ENCODE measurements at regions not wholly inside any gene's neighbourhood (a gene's known extent, or its start where the extent isn't known, plus 50 kb on each side); places are given as distances from the start of the nearest gene placed in this dataset.
A peak's percentile ranks its signal among the peaks of the same experiment; 100 is the strongest.

- DNase-seq (ENCODE audit: low read depth), result no peak
Measured at GRCh38 chr15:62706317-62706716, 336.2 kb upstream of the TPM1 start.

- DNase-seq (ENCODE audit: low read depth), result no peak
Measured at GRCh38 chr15:62708470-62708869, 334.1 kb upstream of the TPM1 start.

GRCh38 chr15:62709261-62709660 is 333.3 kb upstream of the TPM1 start:
- DNase-seq (ENCODE audit: low read depth), result no peak

DNA sequence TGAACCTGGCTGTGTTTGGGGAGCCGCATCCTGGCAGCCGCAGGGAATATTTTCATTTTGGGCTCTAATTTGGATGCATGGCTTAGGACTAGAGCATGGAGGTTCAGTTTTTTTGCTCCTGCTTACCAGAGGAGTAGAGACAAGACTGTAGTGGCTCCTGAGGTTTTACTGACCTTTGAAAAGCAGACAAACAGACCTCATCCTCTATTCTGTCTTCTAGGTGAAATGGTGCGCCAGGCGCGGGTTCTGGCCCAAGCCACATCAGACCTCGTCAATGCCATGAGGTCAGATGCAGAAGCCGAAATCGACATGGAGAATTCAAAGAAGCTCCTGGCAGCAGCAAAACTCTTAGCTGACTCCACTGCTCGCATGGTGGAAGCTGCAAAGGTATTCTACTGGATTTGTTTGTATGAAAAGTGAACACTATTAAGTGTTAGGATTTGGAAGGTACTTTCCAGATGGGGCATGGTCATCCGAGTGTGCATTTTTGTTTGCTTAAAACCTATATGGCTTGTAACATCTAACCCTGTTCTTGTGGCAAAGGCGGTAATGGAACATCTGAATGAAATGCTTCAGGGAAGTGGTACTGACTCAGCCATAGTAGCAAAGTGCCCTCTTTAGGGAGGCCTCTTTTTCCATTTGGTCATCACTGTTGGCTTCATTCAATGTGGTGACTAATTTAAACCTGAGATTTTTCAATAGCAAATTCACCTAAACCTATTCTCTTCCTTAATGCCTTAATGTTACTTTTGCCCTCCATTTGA is 330.7 kb upstream of the TPM1 start:
- DNase-seq (ENCODE audit: low read depth), result peak; percentile 3

DNA sequence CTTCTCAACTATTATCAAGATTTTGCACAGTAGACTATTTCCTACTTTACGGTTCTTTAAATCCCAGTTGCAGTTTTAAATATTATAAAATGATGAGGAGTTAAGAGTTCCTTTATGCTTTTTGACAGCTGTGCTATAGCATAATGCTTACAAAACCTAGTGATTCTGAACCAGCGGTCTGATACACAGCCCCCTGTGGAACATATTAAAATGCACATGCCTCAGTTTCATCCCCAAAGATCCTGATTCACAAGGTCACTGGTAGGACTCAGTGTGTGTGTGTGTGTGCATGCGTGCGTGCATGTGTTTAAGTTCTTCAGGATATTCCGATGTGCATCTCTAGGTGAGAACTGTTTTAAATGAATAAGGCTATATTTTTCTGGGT is 330.1 kb upstream of the TPM1 start:
- no peak for DNase-seq (ENCODE audit: low read depth)

DNA sequence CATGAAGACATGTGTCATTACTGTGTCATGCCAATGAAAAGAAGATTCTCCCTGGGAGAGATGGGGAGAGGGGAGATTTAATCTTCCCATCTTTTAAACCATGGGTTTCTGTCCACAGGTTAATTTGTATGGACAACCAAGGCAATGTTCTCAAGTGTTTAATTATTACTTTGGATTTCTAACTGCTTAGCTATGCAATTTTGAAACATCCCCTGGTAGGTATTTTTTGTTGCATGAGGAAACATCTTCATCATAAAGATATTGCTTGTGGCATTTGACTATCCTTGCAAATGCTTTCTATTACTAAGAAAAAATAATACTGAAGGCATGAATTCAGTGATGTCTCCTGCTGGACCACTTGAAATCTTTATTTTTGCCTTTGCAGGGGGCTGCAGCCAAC is 326.6 kb upstream of the TPM1 start:
- DNase-seq (ENCODE audit: low read depth), result no peak

DNA sequence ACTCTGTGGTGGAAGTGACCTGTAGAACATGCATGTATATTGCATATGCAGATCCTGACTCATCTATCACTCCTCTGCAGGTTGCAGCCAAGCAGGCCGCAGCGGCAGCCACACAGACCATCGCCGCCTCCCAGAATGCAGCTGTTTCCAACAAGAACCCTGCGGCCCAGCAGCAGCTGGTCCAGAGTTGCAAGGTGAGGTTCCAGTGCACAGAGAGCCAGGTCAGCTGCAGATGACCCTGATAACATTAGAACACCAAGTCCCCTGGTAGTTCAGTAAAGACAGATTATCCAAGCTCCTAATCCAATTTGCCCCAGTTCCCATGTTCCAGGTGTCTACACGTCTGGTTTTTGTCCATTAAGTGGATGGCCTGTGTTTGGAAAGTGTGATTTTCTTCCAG is 325.1 kb upstream of the TPM1 start:
- DNase-seq (ENCODE audit: low read depth), result no peak

- no peak for DNase-seq (ENCODE audit: low read depth)
Measured at GRCh38 chr15:62719316-62719715, 323.2 kb upstream of the TPM1 start.

DNA sequence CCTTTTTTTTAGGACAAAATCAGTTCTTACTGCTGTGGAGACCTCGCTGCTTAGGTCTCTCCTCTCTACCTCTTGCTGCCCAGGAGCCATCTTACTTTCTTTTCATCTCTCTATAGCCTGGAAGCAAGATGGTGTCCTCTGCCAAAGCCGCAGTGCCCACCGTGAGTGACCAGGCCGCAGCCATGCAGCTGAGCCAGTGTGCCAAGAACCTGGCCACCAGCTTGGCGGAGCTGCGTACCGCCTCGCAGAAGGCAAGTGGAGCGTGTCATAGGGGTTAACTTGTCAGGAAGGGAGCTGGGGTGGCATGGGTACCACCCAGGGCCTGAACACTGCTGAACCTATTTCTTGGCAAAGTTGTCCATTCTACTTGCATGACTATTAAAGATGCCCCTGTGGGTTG is 320.3 kb upstream of the TPM1 start:
- DNase-seq (ENCODE audit: low read depth), result no peak

DNA sequence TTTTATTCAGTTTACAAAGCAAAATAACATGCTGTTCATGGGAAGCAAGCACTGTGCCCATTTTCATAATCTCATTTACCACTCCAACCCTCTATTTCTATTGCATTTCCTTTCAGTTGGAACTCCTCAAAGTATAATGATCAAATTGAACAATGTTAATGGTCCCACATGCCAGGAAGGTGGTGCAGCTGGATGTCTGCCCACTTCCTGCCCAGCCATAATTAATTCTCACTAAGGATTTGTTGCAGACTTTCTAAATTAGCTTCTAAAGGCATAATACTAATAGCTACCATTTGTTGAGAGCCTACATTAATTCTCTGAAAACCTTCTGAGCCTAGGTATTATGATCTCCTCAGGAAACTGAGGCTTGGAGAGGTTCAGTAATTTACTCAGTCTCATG is 316.1 kb upstream of the TPM1 start:
- no peak for DNase-seq (ENCODE audit: low read depth)

- no peak for DNase-seq (ENCODE audit: low read depth)
Measured at GRCh38 chr15:62727501-62727900, 315.0 kb upstream of the TPM1 start.

GRCh38 chr15:62730825-62731224 is 311.7 kb upstream of the TPM1 start:
- DNase-seq (ENCODE audit: low read depth), result no peak

GRCh38 chr15:62732078-62732477 is 310.5 kb upstream of the TPM1 start:
- no peak for DNase-seq (ENCODE audit: low read depth)

DNA sequence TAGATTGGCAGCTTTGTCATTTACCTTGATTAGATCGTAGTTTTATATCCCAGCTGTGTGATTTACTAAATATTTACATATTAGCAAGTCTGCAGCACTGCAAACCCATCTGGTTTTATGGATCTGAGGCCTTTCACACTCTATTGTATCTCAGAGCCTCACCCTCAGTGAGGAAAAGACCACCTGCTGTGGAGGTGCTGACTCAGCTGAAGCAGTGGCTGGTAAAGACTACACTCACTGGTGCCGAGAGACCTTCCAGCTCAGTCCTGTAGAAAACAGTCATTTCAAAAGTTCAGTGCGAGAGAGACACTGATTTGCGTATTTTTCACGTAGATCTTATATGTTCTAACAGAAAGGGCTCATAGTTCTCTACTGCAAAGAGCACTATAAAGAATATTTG is 307.8 kb upstream of the TPM1 start:
- no peak for DNase-seq (ENCODE audit: low read depth)

DNA sequence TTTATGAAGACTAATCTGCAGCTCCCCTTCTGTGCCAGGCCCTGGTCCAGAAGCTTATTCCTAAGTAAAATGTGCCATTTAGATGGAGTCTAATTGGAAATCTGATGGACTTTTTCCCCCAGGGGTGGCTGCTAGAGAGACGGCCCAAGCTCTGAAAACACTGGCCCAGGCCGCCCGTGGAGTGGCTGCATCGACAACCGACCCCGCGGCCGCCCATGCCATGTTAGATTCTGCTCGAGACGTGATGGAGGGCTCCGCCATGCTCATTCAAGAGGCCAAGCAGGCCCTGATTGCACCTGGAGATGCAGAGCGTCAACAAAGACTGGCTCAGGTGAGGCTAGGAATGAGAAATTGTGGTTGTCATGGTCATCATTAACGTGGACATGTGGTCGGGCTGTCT is 305.8 kb upstream of the TPM1 start:
- no peak for DNase-seq (ENCODE audit: low read depth)

DNA sequence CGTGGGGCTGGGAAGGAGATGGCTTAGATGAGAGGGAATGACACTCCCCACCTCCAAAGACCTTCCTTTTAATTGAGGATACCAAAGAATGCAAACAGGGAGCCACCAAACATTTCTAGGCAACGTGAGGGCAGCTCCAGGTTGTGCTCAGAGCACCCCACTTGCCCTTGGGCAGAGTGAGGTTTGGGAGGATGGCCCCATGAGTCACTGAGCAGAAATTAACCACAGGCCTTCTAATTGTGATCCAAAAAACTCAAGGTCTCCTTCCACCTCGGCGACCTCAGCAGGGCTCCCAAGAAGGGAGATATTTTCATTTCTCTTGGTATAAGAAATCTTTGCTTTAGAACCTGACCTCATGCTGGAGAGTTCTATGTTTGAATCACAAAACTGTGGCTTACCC is 305.0 kb upstream of the TPM1 start:
- no peak for DNase-seq (ENCODE audit: low read depth)

- DNase-seq (ENCODE audit: low read depth), result no peak
Measured at GRCh38 chr15:62739082-62739481, 303.5 kb upstream of the TPM1 start.

DNA sequence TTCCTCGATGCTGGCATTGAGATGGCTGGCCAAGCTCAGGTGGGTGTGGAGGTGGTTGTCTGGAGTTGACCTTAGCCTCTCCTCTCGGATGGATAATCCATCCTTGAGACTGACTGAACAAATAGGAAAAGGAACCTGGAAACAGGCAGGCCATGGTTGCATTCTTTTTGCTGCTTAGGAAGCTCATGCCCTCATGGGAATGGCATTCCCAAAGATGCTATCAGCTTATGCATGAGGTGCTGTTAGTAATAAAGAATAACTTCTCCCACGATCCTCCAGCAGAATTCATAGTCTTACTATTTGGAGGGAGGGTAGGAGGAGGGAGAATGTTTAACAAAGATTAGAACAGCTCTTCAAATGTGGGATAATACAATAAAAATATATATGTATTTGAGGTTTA is 303.0 kb upstream of the TPM1 start:
- DNase-seq (ENCODE audit: low read depth), result no peak

DNA sequence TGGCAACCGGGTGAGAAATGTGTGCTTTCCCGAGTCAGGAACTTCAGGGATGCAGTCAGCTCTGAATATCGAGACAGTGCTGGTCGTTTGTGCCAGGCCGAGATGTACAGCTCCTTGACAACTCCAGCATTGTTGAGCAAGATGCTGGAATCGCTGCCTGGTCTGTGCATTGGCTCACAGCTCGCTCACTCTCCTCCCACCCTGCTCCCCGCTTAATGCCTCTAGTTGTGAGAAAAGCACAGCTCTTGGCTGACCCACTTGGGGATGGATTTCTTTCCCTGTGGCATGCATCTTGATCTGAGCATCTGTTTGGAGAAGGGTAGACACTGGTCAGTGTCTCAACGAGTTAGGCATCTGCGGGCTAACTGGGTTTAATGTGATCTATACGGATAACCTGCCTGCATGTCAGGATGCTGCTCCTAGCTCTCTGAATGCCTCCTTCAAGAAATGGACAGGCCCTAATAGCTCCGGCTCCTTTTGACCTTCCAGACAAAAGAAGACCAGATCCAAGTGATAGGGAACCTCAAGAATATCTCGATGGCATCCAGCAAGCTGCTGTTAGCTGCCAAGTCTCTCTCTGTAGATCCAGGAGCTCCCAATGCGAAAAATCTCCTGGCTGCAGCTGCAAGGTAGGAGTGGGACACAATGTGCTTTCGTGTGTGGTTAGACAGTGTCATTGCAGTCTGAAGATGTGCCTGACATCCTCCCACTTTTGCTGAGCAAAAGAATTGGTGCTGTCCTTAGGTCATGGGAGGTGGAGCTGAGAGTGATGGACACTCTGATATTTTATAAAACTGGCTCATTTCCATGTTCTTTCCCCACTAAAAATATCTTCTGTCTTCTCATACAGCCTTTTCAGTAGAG is 302.2 kb upstream of the TPM1 start:
- DNase-seq (ENCODE audit: low read depth), result no peak

DNA sequence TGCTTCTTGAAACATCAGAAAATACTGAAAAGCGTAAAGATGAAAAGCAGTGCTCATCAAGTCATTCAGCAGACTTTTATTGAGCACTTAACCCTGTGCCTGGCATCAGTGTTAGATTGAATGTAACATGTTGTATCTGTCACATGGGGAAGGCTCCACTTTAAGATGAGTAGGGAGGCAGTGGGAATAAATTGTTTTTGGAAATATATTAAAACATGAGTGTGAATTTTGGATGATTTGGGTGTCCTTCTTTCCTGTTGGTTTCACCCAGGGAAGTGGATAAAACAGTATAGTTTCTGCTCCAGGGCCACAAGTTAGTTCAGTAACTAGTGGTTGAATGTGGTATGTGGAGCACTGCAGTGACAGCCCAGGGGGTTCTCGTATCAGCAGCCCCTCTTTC is 301.4 kb upstream of the TPM1 start:
- DNase-seq (ENCODE audit: low read depth), result no peak

GRCh38 chr15:62742409-62743171 is 300.0 kb upstream of the TPM1 start:
- DNase-seq (ENCODE audit: low read depth), result peak; percentile 6

DNA sequence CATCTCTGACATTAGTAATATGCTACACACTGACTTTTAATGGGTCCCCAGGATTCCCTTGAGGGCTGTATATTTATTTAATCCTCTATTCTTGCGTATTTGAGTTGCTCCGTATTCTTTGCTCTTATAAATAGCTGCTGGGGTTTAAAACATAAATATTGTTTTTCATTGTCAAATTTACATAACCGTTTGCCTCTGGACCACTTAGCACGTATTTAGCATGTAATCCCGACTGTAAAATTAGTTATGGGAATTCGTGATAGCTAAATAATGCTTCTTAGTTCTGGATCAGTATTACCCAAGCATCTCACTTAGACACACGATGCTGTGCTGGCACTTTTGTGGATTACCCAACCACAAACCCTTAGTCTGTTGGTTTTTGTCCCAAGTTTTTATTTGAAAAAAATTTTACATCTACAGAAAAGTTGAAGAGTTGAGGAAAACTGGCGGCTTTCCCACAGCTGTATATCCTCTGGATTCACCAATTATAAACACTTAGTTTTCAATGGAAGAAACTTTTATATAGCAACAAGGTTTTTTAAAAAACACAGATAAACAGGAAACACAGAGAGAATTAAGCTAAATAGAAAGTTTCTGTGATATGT is 296.8 kb upstream of the TPM1 start:
- no peak for DNase-seq (ENCODE audit: low read depth)
